ENCODE measurements at regions not wholly inside any gene's neighbourhood (a gene's known extent, or its start where the extent isn't known, plus 50 kb on each side); places are given as distances from the start of the nearest gene placed in this dataset.
A peak's percentile ranks its signal among the peaks of the same experiment; 100 is the strongest.

DNA sequence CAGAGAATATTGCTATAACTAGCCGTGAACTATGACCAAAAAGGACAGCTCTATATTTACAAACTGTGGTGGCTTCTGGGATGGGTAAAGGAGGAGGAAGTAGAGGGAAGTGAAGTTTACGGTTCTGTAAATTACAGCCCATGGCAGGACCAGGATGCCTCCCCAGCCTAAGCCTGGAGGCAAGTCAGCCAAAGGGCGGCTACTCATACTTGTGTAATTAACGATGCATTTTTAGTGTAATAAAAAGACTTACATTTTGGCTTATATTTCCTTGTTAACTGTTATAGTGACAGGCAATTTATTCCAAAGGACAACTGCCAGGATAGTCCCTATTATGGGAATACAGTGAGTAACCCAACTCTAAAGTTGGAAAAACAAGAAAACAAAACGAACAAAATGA lies 139.9 kb upstream of the OTUD4 start:
- intact Hi-C loops (cut with micrococcal nuclease) = no loop called here
- ATAC-seq (peak; percentile 81), DNase-seq (peak; percentile 42)
- no peaks in the 10 kb centered on the region for H4K20me1 ChIP-seq (ENCODE audit: low read length)
- peak overlapping the region; percentile 15; the same call in 1 of the 2 replicates for H2AFZ ChIP-seq (ENCODE audit: low read length)
- no peaks in the 10 kb centered on the region for H3F3A ChIP-seq (ENCODE audit: low read length, unreplicated experiment)
- TF ChIP-seq, protein P1, sequence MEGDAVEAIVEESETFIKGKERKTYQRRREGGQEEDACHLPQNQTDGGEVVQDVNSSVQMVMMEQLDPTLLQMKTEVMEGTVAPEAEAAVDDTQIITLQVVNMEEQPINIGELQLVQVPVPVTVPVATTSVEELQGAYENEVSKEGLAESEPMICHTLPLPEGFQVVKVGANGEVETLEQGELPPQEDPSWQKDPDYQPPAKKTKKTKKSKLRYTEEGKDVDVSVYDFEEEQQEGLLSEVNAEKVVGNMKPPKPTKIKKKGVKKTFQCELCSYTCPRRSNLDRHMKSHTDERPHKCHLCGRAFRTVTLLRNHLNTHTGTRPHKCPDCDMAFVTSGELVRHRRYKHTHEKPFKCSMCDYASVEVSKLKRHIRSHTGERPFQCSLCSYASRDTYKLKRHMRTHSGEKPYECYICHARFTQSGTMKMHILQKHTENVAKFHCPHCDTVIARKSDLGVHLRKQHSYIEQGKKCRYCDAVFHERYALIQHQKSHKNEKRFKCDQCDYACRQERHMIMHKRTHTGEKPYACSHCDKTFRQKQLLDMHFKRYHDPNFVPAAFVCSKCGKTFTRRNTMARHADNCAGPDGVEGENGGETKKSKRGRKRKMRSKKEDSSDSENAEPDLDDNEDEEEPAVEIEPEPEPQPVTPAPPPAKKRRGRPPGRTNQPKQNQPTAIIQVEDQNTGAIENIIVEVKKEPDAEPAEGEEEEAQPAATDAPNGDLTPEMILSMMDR (conservative IDR thresholded peaks at IDR 0.05; ENCODE audit: low read depth, low read length) = no peak
- no peak for TF ChIP-seq EZH2 (IDR thresholded peaks at IDR 0.05; ENCODE audit: low read length, unreplicated experiment)
- ChIA-PET POLR2A (ENCODE audit: unreplicated experiment) (no interaction called here), CTCF (no interaction called here)
- no peaks in the 10 kb centered on the region for H3K9me2 ChIP-seq (replicated peaks; ENCODE audit: low read length)
- peak overlapping the region; percentile 21; the same call in 1 of the 2 replicates for H3K4me2 ChIP-seq (ENCODE audit: low read length)
- peaks cover 7% of the 10 kb centered on the region; the same call in 1 of the 2 replicates for H3K4me1 ChIP-seq (ENCODE audit: insufficient read depth, low read length)
- no peaks in the 10 kb centered on the region for H3K36me3 ChIP-seq (ENCODE audit: low read depth, low read length)
- no peaks in the 10 kb centered on the region for H3K9me3 ChIP-seq (ENCODE audit: low read length)
- no peak overlapping the region for H3K4me3 ChIP-seq (ENCODE audit: low read length)
- no peaks in the 10 kb centered on the region for H3K27me3 ChIP-seq (ENCODE audit: low read length)
- no peak overlapping the region for H3K27ac ChIP-seq (ENCODE audit: low read length)
- no peak overlapping the region for H3K9ac ChIP-seq (ENCODE audit: low read length)
- no peaks in the 10 kb centered on the region for H3K79me2 ChIP-seq (ENCODE audit: low read length)
- no TSS peak for BruUV-seq (replicated peaks)

DNA sequence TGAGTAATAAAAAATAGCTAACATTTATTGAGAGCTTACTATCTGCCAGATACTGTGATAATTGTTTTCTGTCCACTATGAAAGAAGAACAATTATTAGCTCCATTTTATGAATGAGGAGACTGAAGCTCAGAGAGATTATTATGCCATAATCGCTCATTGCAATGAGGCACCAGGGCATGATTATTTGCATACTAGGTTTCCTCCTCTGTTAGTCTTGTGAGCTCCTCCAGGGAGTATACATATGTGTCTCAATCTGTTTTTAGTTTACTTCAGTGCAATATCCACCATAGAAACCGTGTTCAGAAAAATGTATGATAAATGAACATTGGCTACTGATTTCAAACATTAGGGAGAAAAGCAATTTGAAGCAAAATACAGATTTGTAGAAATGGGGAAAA lies 139.4 kb upstream of the OTUD4 start:
- Histone ChIP-seq H3K4me3 (ENCODE audit: low read length) (no peak overlapping the region), H3K4me1 (ENCODE audit: insufficient read depth, low read length) (peaks cover 7% of the 10 kb centered on the region; the same call in 1 of the 2 replicates), H3K27ac (ENCODE audit: low read length) (no peak overlapping the region), H3K36me3 (ENCODE audit: low read depth, low read length) (no peaks in the 10 kb centered on the region), H3F3A (ENCODE audit: low read length, unreplicated experiment) (no peaks in the 10 kb centered on the region), H3K9ac (ENCODE audit: low read length) (no peak overlapping the region), H3K9me2 (replicated peaks; ENCODE audit: low read length) (no peaks in the 10 kb centered on the region), H3K79me2 (ENCODE audit: low read length) (no peaks in the 10 kb centered on the region), H3K27me3 (ENCODE audit: low read length) (no peaks in the 10 kb centered on the region), H3K9me3 (ENCODE audit: low read length) (no peaks in the 10 kb centered on the region), H3K4me2 (ENCODE audit: low read length) (no peak overlapping the region), H4K20me1 (ENCODE audit: low read length) (no peaks in the 10 kb centered on the region), H2AFZ (ENCODE audit: low read length) (no peak overlapping the region)
- DNase-seq (no peak), ATAC-seq (no peak)
- no TSS peak for BruUV-seq (replicated peaks)
- ChIA-PET POLR2A (ENCODE audit: unreplicated experiment) (no interaction called here), CTCF (no interaction called here)
- intact Hi-C loops (cut with micrococcal nuclease) = no loop called here
- TF ChIP-seq EZH2phosphoT487 (IDR thresholded peaks at IDR 0.05; ENCODE audit: borderline replicate concordance, low read length) = no peak
- no peak for TF ChIP-seq EZH2 (IDR thresholded peaks at IDR 0.05; ENCODE audit: low read length, unreplicated experiment)
- TF ChIP-seq, protein P1 (conservative IDR thresholded peaks at IDR 0.05; ENCODE audit: low read depth, low read length) = no peak

DNA sequence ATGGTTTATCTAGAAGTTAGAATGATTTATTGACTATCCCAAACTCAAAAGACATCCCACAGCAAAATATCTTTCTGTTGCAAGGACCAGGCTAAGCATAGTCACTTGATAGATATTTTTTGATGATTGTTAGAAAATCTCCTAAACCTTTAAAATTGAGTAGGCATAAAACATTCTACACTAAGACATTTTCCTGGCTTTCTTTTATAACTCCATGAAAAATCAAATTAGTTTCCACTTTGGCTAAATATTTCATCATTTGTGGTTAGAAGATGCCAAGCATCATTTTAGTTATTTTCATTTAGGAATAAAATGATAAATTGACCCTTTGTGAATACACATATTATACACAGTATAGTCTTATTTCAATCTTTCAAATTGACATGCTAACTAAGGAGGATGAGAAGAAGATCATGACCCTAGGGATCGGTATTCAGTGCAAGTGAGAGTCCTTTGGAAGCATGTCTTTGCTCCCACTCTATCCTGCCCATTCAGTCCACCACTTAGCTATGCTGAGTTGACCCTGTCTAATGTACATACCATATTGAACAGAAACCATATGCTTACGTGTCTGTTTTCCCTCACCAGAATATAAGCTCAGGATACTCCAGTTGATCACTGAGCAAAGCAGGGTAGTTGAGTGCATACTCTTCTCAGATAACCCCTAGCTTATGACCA lies 136.6 kb upstream of the OTUD4 start:
- H3K27me3 ChIP-seq (ENCODE audit: low read length) = no peaks in the 10 kb centered on the region
- no peaks in the 10 kb centered on the region for H3K9me2 ChIP-seq (replicated peaks; ENCODE audit: low read length)
- ChIA-PET POLR2A (ENCODE audit: unreplicated experiment) (interaction anchor here (0.6 kb wide), 1 partner anchor 364 kb away, joined by 3 read pairs; no protein-coding TSS in a partner anchor), CTCF (no interaction called here)
- H4K20me1 ChIP-seq (ENCODE audit: low read length) = no peaks in the 10 kb centered on the region
- no TSS peak for BruUV-seq (replicated peaks)
- TF ChIP-seq EZH2phosphoT487 (IDR thresholded peaks at IDR 0.05; ENCODE audit: borderline replicate concordance, low read length) = no peak
- no peak for TF ChIP-seq EZH2 (IDR thresholded peaks at IDR 0.05; ENCODE audit: low read length, unreplicated experiment)
- TF ChIP-seq, protein P1 (conservative IDR thresholded peaks at IDR 0.05; ENCODE audit: low read depth, low read length) = no peak
- DNase-seq (no peak), ATAC-seq (no peak)
- H3K4me1 ChIP-seq (ENCODE audit: insufficient read depth, low read length) = peaks cover 7% of the 10 kb centered on the region; the same call in 1 of the 2 replicates
- no peak overlapping the region for H3K4me3 ChIP-seq (ENCODE audit: low read length)
- H3K4me2 ChIP-seq (ENCODE audit: low read length) = no peak overlapping the region
- H3K9ac ChIP-seq (ENCODE audit: low read length) = no peak overlapping the region
- no peaks in the 10 kb centered on the region for H3F3A ChIP-seq (ENCODE audit: low read length, unreplicated experiment)
- H2AFZ ChIP-seq (ENCODE audit: low read length) = no peak overlapping the region
- intact Hi-C loops (cut with micrococcal nuclease) = no loop called here
- no peak overlapping the region for H3K27ac ChIP-seq (ENCODE audit: low read length)
- H3K79me2 ChIP-seq (ENCODE audit: low read length) = no peaks in the 10 kb centered on the region
- H3K36me3 ChIP-seq (ENCODE audit: low read depth, low read length) = no peaks in the 10 kb centered on the region
- no peaks in the 10 kb centered on the region for H3K9me3 ChIP-seq (ENCODE audit: low read length)

Measured in PC-3 (cell line).